Cardiac fibroblast (primary cell): ENCODE measurements at regions not wholly inside any gene's neighbourhood (a gene's known extent, or its start where the extent isn't known, plus 50 kb on each side); places are given as distances from the start of the nearest gene placed in this dataset.
"Not testable (repeated sequence)": the region's sequence is repeated elsewhere in the genome, so short reads cannot be mapped to it uniquely, and the experiment has no call there.

Source experiments
- DNase-seq, 2 donors: peaks; one replicate each; pipeline versions ENCODE4 v3.0.0 to v3.0.0-alpha.2; 2010; ENCODE audit warnings: low read depth in 2 of 2
- H3K4me3 ChIP-seq, 2 donors: replicated peaks in 1 of 2; 1 replicate in 1 of 2; 2 replicates in 1 of 2; pipeline ENCODE4 v1.5.1; 2011; ENCODE audit warnings: low read depth in 2 of 2, low read length in 2 of 2, mild to moderate bottlenecking in 2 of 2, moderate library complexity in 1 of 2
- TF ChIP-seq, protein P1 (sequence below): IDR thresholded peaks from one replicate; pipeline ENCODE4 v1.5.1; 2011; ENCODE audit warnings: low read depth, mild to moderate bottlenecking, low read length, inconsistent platforms

DNA sequence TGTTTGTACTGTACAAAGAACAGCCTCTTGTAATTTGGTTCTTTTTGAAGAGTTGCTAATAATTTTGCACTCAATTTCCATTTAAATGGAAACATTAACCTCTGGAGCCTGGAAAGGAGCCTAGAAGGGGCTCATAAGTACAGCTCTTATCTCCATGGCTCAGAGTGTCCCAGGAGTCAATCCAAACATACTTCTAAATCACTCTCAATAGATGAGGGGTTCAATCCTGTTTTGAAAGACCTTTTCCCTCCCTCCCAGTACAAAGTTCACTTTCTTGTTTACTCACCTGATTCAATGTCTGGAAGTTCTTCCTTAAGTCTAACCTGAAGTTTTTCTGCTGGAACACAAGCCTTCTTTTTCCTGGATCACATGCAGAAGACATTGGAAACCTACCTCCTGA is 273.0 kb upstream of the PLET1 start:
- TF ChIP-seq, protein P1, sequence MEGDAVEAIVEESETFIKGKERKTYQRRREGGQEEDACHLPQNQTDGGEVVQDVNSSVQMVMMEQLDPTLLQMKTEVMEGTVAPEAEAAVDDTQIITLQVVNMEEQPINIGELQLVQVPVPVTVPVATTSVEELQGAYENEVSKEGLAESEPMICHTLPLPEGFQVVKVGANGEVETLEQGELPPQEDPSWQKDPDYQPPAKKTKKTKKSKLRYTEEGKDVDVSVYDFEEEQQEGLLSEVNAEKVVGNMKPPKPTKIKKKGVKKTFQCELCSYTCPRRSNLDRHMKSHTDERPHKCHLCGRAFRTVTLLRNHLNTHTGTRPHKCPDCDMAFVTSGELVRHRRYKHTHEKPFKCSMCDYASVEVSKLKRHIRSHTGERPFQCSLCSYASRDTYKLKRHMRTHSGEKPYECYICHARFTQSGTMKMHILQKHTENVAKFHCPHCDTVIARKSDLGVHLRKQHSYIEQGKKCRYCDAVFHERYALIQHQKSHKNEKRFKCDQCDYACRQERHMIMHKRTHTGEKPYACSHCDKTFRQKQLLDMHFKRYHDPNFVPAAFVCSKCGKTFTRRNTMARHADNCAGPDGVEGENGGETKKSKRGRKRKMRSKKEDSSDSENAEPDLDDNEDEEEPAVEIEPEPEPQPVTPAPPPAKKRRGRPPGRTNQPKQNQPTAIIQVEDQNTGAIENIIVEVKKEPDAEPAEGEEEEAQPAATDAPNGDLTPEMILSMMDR, result no peak
- no peak for DNase-seq
- H3K4me3 ChIP-seq, result no peak overlapping the region

DNA sequence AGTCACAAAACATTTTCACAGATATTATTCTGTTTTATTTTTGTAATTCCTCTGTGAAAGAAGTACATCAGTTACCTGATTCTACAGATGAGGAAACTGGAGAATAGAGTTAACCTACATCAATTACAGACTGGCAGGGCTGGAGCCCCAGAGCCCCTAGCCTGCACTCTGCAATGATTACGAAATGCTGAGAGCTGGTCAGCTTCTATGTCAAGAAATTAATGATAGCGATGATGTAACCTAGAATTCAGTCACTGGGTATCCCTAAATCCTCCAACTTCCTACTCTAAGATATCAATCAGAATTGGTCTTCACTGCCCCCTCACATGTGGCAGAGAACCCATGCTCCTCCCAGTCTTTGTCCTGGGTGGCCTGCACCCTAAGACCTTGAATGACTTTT is 273.5 kb upstream of the PLET1 start:
- DNase-seq, result no peak
- H3K4me3 ChIP-seq, result no peak overlapping the region
- TF ChIP-seq, protein P1, result no peak

DNA sequence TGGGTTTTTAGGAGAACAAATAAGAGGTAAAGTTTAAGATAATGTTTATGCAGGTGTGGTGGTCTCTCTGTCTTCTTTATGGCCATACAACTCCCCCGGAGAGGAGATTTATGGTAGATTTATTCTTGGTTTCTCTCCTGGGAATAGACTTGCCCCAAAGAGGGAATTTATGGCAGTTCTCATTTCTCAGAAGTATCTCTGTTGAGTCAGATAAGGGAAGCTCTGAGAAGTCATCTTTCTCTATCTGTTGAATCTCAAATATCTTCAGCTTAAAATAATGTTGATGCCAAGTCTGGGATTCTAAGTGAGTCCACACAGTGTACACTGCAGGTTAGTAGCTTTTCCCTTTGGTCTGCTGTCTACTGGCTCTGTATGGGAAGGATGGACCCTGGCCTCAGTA is 276.4 kb upstream of the PLET1 start:
- no peak overlapping the region for H3K4me3 ChIP-seq
- TF ChIP-seq, protein P1, result no peak
- no peak for DNase-seq

DNA sequence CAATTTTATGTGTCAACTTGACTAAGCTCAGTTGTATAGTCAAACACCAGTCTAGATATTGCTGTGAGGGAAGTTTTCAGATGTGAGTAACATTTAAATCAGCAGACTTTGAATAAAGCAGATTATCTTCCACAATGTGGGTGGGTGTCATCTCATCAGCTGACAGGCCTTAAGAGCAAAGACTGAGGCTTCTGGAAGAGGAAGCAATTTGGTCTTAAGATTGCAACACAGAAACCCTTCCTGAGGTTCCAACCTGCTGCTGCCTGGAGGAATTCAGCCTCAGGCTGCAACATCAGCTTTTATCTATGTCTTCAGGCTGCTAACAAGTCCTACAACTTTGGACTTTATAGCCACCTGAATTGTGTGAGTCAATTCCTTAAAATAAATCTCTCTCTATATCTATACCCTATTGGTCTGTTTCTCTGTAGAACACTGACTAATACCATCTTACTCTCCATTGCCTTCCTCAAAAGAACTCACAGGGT is 277.2 kb upstream of the PLET1 start:
- TF ChIP-seq, protein P1, result no peak
- H3K4me3 ChIP-seq, result no peak overlapping the region
- no peak for DNase-seq

DNA sequence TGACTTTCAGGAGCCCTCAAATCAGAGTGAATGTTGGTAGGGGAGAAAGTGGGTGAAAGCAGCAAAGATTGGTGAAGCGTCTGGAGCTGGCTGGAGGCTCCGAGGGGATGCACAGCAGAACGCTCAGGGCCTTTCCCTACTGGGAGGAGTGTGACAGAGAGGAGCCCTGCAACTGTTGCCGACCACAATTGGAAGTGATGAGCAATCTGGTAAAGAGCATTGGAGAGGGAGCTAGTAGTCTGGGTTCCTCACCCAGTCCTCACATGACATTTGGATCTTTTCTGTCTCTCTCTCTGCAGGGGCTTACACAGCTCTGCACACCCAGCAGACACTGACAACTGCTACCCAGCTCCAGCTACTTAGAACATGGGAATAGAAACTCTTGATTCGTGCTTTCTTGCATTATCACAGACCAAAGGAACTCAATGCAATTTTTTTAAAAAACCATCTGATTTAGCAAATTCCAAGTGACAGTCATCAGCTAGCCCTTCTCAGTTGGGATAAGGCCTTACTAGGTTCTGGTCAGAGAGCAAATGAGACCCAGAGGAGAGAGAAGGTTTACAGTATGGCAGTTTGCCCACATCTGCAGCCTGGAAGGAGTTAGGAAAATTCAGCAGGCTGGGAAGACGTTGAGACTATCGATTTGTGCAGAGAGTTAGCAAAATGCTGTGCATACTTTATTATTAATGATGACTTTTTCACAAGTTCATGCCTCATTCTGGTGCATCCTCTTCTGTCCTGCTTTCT is 278.0 kb upstream of the PLET1 start:
- no peak for DNase-seq
- H3K4me3 ChIP-seq, result no peak overlapping the region

DNA sequence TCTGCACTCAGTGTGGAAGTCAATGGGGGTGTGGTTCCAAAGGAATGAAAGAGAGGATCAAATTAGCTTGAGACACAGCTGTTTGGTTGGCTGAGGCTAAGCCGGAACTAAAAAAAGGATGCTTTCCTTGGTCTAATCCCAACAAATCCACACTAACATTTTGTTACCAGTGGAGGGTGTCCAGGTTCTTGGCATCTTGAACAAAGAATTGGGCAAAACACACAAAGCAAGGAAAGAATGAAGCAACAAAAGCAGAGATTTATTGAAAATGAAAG is 278.6 kb upstream of the PLET1 start:
- not testable (repeated sequence) for H3K4me3 ChIP-seq, DNase-seq

More for the DNA sequence above, 278.0 kb upstream of the PLET1 start:
- TF ChIP-seq, protein P1, result no peak

DNA sequence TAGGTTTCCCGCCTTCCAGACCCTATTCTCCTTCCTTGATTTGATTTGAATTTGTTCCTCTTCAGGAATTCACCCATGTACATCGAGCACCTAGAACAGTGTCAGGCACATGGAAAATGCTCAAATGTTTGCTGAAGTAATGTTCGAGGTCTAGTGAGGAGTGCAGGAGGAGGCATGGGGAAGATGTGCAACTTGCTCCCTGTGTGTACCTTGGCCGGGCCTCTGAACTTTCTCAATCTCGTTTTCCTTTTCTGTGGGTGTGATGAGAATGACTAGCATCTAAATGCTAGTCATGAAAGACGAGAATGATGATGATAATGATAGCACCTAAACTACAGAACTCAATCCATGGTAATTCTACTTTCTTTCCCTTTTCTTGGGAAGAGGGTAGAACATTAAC is 279.1 kb upstream of the PLET1 start:
- no peak for DNase-seq
- TF ChIP-seq, protein P1, result no peak

More for the DNA sequence above, 279.1 kb upstream of the PLET1 start:
- no peak overlapping the region for H3K4me3 ChIP-seq
